CD14-positive monocyte (primary cell): ENCODE measurements at regions not wholly inside any gene's neighbourhood (a gene's known extent, or its start where the extent isn't known, plus 50 kb on each side); places are given as distances from the start of the nearest gene placed in this dataset.

Experiments
- DNase-seq, 3 donors: peaks; one replicate each; pipeline ENCODE4 v3.0.0-alpha.2; 2011 to 2022
- H2AFZ ChIP-seq: 2 replicates; pipeline ENCODE4 v1.6.0; 2012; ENCODE audit warnings: mild to moderate bottlenecking, low read depth, low read length, inconsistent platforms; ENCODE audit not compliant: insufficient read depth, poor library complexity, severe bottlenecking
- H3K27ac ChIP-seq, 2 donors: 1 replicate in 1 of 2; 2 replicates in 1 of 2; pipeline ENCODE4 v1.5.1; 2012 to 2013; ENCODE audit warnings: low read length in 2 of 2, control low read depth in 1 of 2, inconsistent platforms in 1 of 2, low read depth in 1 of 2, mild to moderate bottlenecking in 1 of 2
- H3K27me3 ChIP-seq, 2 donors: one replicate each; pipeline versions ENCODE4 v1.6.0 to v1.6.1; 2011 to 2013; ENCODE audit warnings: low read length in 2 of 2; ENCODE audit not compliant: control insufficient read depth in 2 of 2, insufficient read depth in 2 of 2
- H3K36me3 ChIP-seq, 2 donors: replicated peaks in 1 of 2; 1 replicate in 1 of 2; 2 replicates in 1 of 2; pipeline versions ENCODE4 v1.5.1 to v1.6.1; 2012 to 2013; ENCODE audit warnings: low read length in 2 of 2, control low read depth in 1 of 2, inconsistent platforms in 1 of 2, mild to moderate bottlenecking in 1 of 2; ENCODE audit not compliant: insufficient read depth in 2 of 2, control insufficient read depth in 1 of 2
- H3K4me1 ChIP-seq, 2 donors: 1 replicate in 1 of 2; 2 replicates in 1 of 2; pipeline versions ENCODE4 v1.5.1 to v1.6.1; 2012 to 2013; ENCODE audit warnings: low read length in 2 of 2, control low read depth in 1 of 2, inconsistent platforms in 1 of 2, mild to moderate bottlenecking in 1 of 2, moderate library complexity in 1 of 2; ENCODE audit not compliant: insufficient read depth in 2 of 2, control insufficient read depth in 1 of 2
- H3K4me2 ChIP-seq: replicated peaks from 2 replicates; pipeline ENCODE3; 2012; ENCODE audit warnings: low read length, moderate library complexity, mild to moderate bottlenecking; ENCODE audit not compliant: poor library complexity, severe bottlenecking; ENCODE audit errors: extremely low read depth
- H3K4me3 ChIP-seq, 3 experiments: fragments of 200-600 bp in 1 of 3; sonication (generic) in 1 of 3; replicated peaks in 1 of 3; 1 replicate in 2 of 3; 2 replicates in 1 of 3; pipeline ENCODE4 v1.5.1; 2011 to 2013; ENCODE audit warnings: low read length in 3 of 3, mild to moderate bottlenecking in 3 of 3, control low read depth in 2 of 3, low read depth in 2 of 3, inconsistent platforms in 1 of 3, moderate library complexity in 1 of 3
- H3K79me2 ChIP-seq: 2 replicates; pipeline ENCODE4 v1.6.0; 2012; ENCODE audit warnings: mild to moderate bottlenecking, control low read depth, inconsistent platforms, low read length, moderate library complexity; ENCODE audit not compliant: insufficient read depth
- H3K9ac ChIP-seq: 2 replicates; pipeline ENCODE4 v1.6.0; 2017; ENCODE audit warnings: low read length, mild to moderate bottlenecking; ENCODE audit not compliant: insufficient read depth, poor library complexity, severe bottlenecking
- H3K9me3 ChIP-seq, 2 donors: replicated peaks in 1 of 2; 1 replicate in 1 of 2; 2 replicates in 1 of 2; pipeline versions ENCODE4 v1.5.1 to v1.6.1; 2012 to 2013; ENCODE audit warnings: low read length in 2 of 2, control low read depth in 1 of 2; ENCODE audit not compliant: control insufficient read depth in 1 of 2, insufficient read depth in 1 of 2
- H4K20me1 ChIP-seq: 2 replicates; pipeline ENCODE4 v1.6.0; 2012; ENCODE audit warnings: mild to moderate bottlenecking, low read length, control low read depth, moderate library complexity; ENCODE audit not compliant: insufficient read depth
- H3K27ac Mint-ChIP-seq, 7 donors: one replicate each; pipeline ENCODE4 v1.8.0; 2020; ENCODE audit warnings: mild to moderate bottlenecking in 7 of 7, mixed read lengths in 7 of 7, moderate library complexity in 6 of 7, inconsistent platforms in 2 of 7
- H3K27me3 Mint-ChIP-seq, 3 donors: one replicate each; pipeline ENCODE4 v1.8.0; 2021 to 2022; ENCODE audit warnings: low read depth in 3 of 3, mild to moderate bottlenecking in 3 of 3, mixed read lengths in 3 of 3, moderate library complexity in 3 of 3, inconsistent platforms in 1 of 3
- H3K36me3 Mint-ChIP-seq, 2 donors: one replicate each; pipeline ENCODE4 v1.8.0; 2020; ENCODE audit warnings: mixed read lengths in 2 of 2, inconsistent platforms in 1 of 2, mild to moderate bottlenecking in 1 of 2
- H3K4me1 Mint-ChIP-seq: one replicate; pipeline ENCODE4 v1.8.0; 2020; ENCODE audit warnings: mild to moderate bottlenecking, mixed read lengths
- H3K4me3 Mint-ChIP-seq, 2 donors: one replicate each; pipeline ENCODE4 v1.8.0; 2020; ENCODE audit warnings: mild to moderate bottlenecking in 2 of 2, mixed read lengths in 2 of 2, moderate library complexity in 1 of 2
- H3K9me3 Mint-ChIP-seq, 7 donors: one replicate each; pipeline ENCODE4 v1.8.0; 2020 to 2022; ENCODE audit warnings: mixed read lengths in 7 of 7, mild to moderate bottlenecking in 6 of 7, moderate library complexity in 6 of 7, inconsistent platforms in 2 of 7
- CTCF ChIP-seq: fragments of 200-600 bp; IDR thresholded peaks from one replicate; pipeline ENCODE4 v1.8.0; 2022; ENCODE audit warnings: antibody characterized with exemption, mild to moderate bottlenecking
- WGBS: methylation state at CpG from one replicate; pipeline ENCODE4 v1.1.5; 2013; ENCODE audit warnings: missing lambda C conversion rate; ENCODE audit not compliant: insufficient coverage; 5-methylcytosine and 5-hydroxymethylcytosine counted together
- intact Hi-C, 2 donors: fragments of 100-400 bp; cut with micrococcal nuclease; formaldehyde crosslinking; loops; one replicate each; pipeline versions ENCODE4 v1.15.0 to v1.15.1; 2023

GRCh38 chr10:4522296-4523000 is 303.6 kb upstream of the AKR1E2 start:
- H3K27me3 Mint-ChIP-seq, result no peaks in the 10 kb centered on the region
- H3K9me3 ChIP-seq, result no peaks in the 10 kb centered on the region
- H2AFZ ChIP-seq, result no peak overlapping the region
- H3K27me3 ChIP-seq, result no peaks in the 10 kb centered on the region
- no peak for TF ChIP-seq CTCF
- peaks cover 14 to 19% of the 10 kb centered on the region in 2 donors for H3K4me1 ChIP-seq
- no peaks in the 10 kb centered on the region for H3K79me2 ChIP-seq
- no peak for DNase-seq
- 100% methylated on average over 3 of the region's 8 CpGs for WGBS
- peaks cover 18% of the 10 kb centered on the region for H3K4me1 Mint-ChIP-seq
- H3K36me3 ChIP-seq, result no peaks in the 10 kb centered on the region
- no peak overlapping the region for H3K9ac ChIP-seq
- no peak overlapping the region for H3K4me3 ChIP-seq
- no peak overlapping the region for H3K4me3 Mint-ChIP-seq
- no peaks in the 10 kb centered on the region for H3K36me3 Mint-ChIP-seq
- no peaks in the 10 kb centered on the region for H4K20me1 ChIP-seq
- intact Hi-C loops, result no loop called here
- H3K27ac Mint-ChIP-seq, result peak overlapping the region in 2 of 7 donors; percentile 7 to 43
- H3K27ac ChIP-seq, result no peak overlapping the region
- H3K9me3 Mint-ChIP-seq, result peaks cover 0 to 2% (median 0%) of the 10 kb centered on the region in 7 donors
- H3K4me2 ChIP-seq, result no peak overlapping the region

DNA sequence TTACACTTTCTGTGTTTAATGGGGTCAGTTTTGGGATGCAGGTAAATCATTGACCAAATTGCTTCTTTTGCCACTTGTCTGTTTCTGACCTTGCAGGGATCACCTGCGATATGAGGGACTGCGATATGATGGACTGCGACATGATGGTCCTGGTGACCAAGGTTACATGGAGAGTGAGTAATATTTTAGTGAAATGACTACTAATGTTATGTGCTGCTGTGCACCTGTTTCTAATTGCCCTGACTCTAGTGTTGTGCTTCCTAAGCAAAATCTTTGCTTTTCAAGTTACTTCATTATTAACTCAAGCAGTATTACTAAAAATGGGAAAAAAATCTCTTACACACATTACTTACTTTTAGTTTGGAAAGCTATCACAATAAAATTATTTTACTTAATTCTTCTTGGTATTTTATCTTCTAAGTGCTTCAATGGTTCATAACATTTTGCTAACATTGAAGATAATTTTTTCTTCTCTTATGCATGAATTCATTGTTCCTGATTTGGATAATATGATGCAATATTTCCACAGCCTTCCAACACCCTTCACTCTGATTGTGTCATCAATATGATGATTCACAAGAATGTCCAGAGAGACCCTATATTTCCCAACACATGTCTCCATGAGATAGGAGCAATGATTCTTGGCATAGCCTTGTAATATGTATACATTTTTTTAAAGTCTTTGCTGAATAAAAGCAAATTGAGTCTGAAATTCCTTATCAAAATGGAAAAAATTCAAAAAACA is 306.2 kb upstream of the AKR1E2 start:
- Mint-ChIP-seq H3K4me3 (peak overlapping the region in 1 of 2 donors; percentile 19), H3K9me3 (peaks cover 0 to 6% (median 3%) of the 10 kb centered on the region in 7 donors), H3K4me1 (peaks cover 28% of the 10 kb centered on the region), H3K27ac (peak overlapping the region; percentile 30 to 84 (median 60)), H3K27me3 (no peaks in the 10 kb centered on the region), H3K36me3 (no peaks in the 10 kb centered on the region)
- Histone ChIP-seq H3K36me3 (no peaks in the 10 kb centered on the region), H3K27ac (peak overlapping the region in 1 of 2 donors; percentile 44), H3K4me1 (peaks cover 26 to 31% of the 10 kb centered on the region in 2 donors), H3K79me2 (no peaks in the 10 kb centered on the region), H4K20me1 (no peaks in the 10 kb centered on the region), H3K4me2 (peak overlapping the region; percentile 3), H3K4me3 (no peak overlapping the region), H3K9ac (no peak overlapping the region), H3K9me3 (no peaks in the 10 kb centered on the region), H3K27me3 (no peaks in the 10 kb centered on the region), H2AFZ (no peak overlapping the region)
- intact Hi-C loops, result no loop called here
- WGBS, result 100% methylated on average over 2 of the region's 3 CpGs
- TF ChIP-seq CTCF, result no peak
- peak; percentile 79 to 92 (median 80) for DNase-seq
